Astrocyte (in vitro differentiated cells and primary cell): ENCODE measurements at regions not wholly inside any gene's neighbourhood (a gene's known extent, or its start where the extent isn't known, plus 50 kb on each side); places are given as distances from the start of the nearest gene placed in this dataset.

ENCODE experiments used
- DNase-seq: peaks from one replicate; pipeline ENCODE4 v3.0.0-alpha.2; 2010; ENCODE audit warnings: low read depth
- FAIRE-seq: peaks from 2 replicates; lab custom pipeline; 2011; peaks lifted over from hg19 to GRCh38; lab: Jason Lieb, UNC
- H2AFZ ChIP-seq: 2 replicates; pipeline ENCODE4 v1.6.0; 2012; ENCODE audit warnings: low read depth, low read length, inconsistent platforms
- H3K27ac ChIP-seq: 2 replicates; pipeline ENCODE4 v1.5.1; 2011; ENCODE audit warnings: low read depth, low read length, inconsistent platforms
- H3K27me3 ChIP-seq: 2 replicates; pipeline ENCODE4 v1.6.0; 2011; ENCODE audit warnings: low read length, inconsistent platforms; ENCODE audit not compliant: insufficient read depth
- H3K36me3 ChIP-seq: 2 replicates; pipeline ENCODE4 v1.5.1; 2011; ENCODE audit warnings: low read length, inconsistent platforms; ENCODE audit not compliant: insufficient read depth
- H3K4me1 ChIP-seq: 2 replicates; pipeline ENCODE4 v1.5.1; 2011; ENCODE audit warnings: low read length, inconsistent platforms; ENCODE audit not compliant: insufficient read depth
- H3K4me2 ChIP-seq: 2 replicates; pipeline ENCODE4 v1.6.0; 2012; ENCODE audit warnings: low read length, inconsistent platforms
- H3K4me3 ChIP-seq: 2 replicates; pipeline ENCODE4 v1.5.1; 2011; ENCODE audit warnings: low read depth, mild to moderate bottlenecking, low read length, inconsistent platforms; ENCODE audit not compliant: insufficient read depth
- H3K79me2 ChIP-seq: 2 replicates; pipeline ENCODE4 v1.6.0; 2012; ENCODE audit warnings: mild to moderate bottlenecking, low read length, inconsistent platforms; ENCODE audit not compliant: insufficient read depth
- H3K9ac ChIP-seq: 2 replicates; pipeline ENCODE4 v1.6.0; 2012; ENCODE audit warnings: mild to moderate bottlenecking, low read length, inconsistent platforms
- H3K9me3 ChIP-seq: 2 replicates; pipeline ENCODE4 v1.5.1; 2012; ENCODE audit warnings: low read depth, mild to moderate bottlenecking, low read length, inconsistent platforms; ENCODE audit not compliant: insufficient read depth
- H4K20me1 ChIP-seq: 2 replicates; pipeline ENCODE4 v1.6.0; 2012; ENCODE audit warnings: low read length, inconsistent platforms; ENCODE audit not compliant: insufficient read depth
- H3K27ac Mint-ChIP-seq: one replicate; pipeline ENCODE4 v1.8.0; 2021; ENCODE audit warnings: mild to moderate bottlenecking, mixed read lengths; ENCODE audit not compliant: unreplicated experiment
- H3K27me3 Mint-ChIP-seq: one replicate; pipeline ENCODE4 v1.8.0; 2021; ENCODE audit warnings: low read depth, mixed read lengths; ENCODE audit not compliant: unreplicated experiment
- H3K36me3 Mint-ChIP-seq: one replicate; pipeline ENCODE4 v1.8.0; 2021; ENCODE audit warnings: low read depth, mixed read lengths; ENCODE audit not compliant: unreplicated experiment
- H3K4me1 Mint-ChIP-seq: one replicate; pipeline ENCODE4 v1.8.0; 2021; ENCODE audit warnings: low read depth, mixed read lengths; ENCODE audit not compliant: unreplicated experiment
- H3K4me3 Mint-ChIP-seq: one replicate; pipeline ENCODE4 v1.8.0; 2021; ENCODE audit warnings: mild to moderate bottlenecking, moderate library complexity, mixed read lengths; ENCODE audit not compliant: unreplicated experiment
- H3K9me3 Mint-ChIP-seq: one replicate; pipeline ENCODE4 v1.8.0; 2021; ENCODE audit warnings: mild to moderate bottlenecking, mixed read lengths; ENCODE audit not compliant: unreplicated experiment
- CTCF ChIP-seq: IDR thresholded peaks from 2 replicates; pipeline ENCODE4 v1.5.1; 2011; ENCODE audit warnings: low read depth, mild to moderate bottlenecking, inconsistent platforms, low read length, moderate library complexity; ENCODE audit not compliant: insufficient read depth
- EZH2 ChIP-seq: IDR thresholded peaks from 2 replicates; pipeline ENCODE4 v1.6.1; 2012; ENCODE audit warnings: mild to moderate bottlenecking, low read length, inconsistent platforms; ENCODE audit not compliant: insufficient read depth

- no peak for FAIRE-seq
- H3K4me3 Mint-ChIP-seq: no peak overlapping the region
- no peak overlapping the region for H2AFZ ChIP-seq
- H3K9ac ChIP-seq: no peak overlapping the region
- H3K36me3 Mint-ChIP-seq: no peaks in the 10 kb centered on the region
- no peaks in the 10 kb centered on the region for H3K4me1 Mint-ChIP-seq
- H3K36me3 ChIP-seq: no peaks in the 10 kb centered on the region
- H3K4me2 ChIP-seq: no peak overlapping the region
- no peak overlapping the region for H3K27ac ChIP-seq
- no peak for TF ChIP-seq CTCF
- no peak for TF ChIP-seq EZH2
- no peaks in the 10 kb centered on the region for H3K9me3 ChIP-seq
- no peaks in the 10 kb centered on the region for H4K20me1 ChIP-seq
- DNase-seq: no peak
- no peaks in the 10 kb centered on the region for H3K27me3 ChIP-seq
- no peak overlapping the region for H3K4me3 ChIP-seq
- H3K27me3 Mint-ChIP-seq: no peaks in the 10 kb centered on the region
- H3K27ac Mint-ChIP-seq: no peak overlapping the region
- H3K4me1 ChIP-seq: no peaks in the 10 kb centered on the region
- no peaks in the 10 kb centered on the region for H3K9me3 Mint-ChIP-seq
- no peaks in the 10 kb centered on the region for H3K79me2 ChIP-seq
Observed at GRCh38 chr16:63530208-63530607, 1494.0 kb upstream of the CDH8 start.

- Histone ChIP-seq H3K27me3 (no peaks in the 10 kb centered on the region), H4K20me1 (no peaks in the 10 kb centered on the region), H3K36me3 (no peaks in the 10 kb centered on the region), H2AFZ (no peak overlapping the region), H3K4me3 (no peak overlapping the region), H3K9me3 (no peaks in the 10 kb centered on the region), H3K9ac (no peak overlapping the region), H3K27ac (no peak overlapping the region), H3K79me2 (no peaks in the 10 kb centered on the region), H3K4me1 (no peaks in the 10 kb centered on the region), H3K4me2 (no peak overlapping the region)
- H3K27ac Mint-ChIP-seq: no peak overlapping the region
- H3K27me3 Mint-ChIP-seq: no peaks in the 10 kb centered on the region
- FAIRE-seq (no peak), DNase-seq (no peak)
- peaks cover 5% of the 10 kb centered on the region for H3K9me3 Mint-ChIP-seq
- H3K4me1 Mint-ChIP-seq: no peaks in the 10 kb centered on the region
- H3K36me3 Mint-ChIP-seq: no peaks in the 10 kb centered on the region
- no peak for TF ChIP-seq EZH2
- no peak for TF ChIP-seq CTCF
- H3K4me3 Mint-ChIP-seq: no peak overlapping the region
Observed at GRCh38 chr16:63527404-63527803, 1491.2 kb upstream of the CDH8 start.

DNA sequence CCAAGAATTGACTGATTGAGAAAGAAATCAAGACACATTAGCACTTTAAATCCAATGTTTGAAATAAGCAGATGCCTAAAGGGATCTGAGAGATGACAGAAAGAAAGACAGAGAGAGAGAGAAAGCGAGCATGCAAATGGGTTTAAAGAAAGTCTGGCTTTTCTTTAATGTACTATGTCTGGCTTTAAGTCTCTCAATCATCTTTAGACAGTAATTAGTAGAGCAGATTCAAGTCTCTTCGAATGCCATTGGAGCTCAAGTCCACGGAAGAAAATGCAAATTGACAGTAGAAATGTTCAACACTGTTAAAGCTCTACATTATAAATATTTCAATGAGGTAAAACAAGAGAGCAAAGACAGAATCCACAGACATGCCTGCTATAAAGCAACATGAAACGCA, 1480.2 kb upstream of the CDH8 start:
- H3K36me3 Mint-ChIP-seq: no peaks in the 10 kb centered on the region
- TF ChIP-seq EZH2: no peak
- no peak for TF ChIP-seq CTCF
- no peak overlapping the region for H3K4me2 ChIP-seq
- no peak overlapping the region for H3K27ac ChIP-seq
- H3K4me3 ChIP-seq: no peak overlapping the region
- H3K27me3 ChIP-seq: no peaks in the 10 kb centered on the region
- no peaks in the 10 kb centered on the region for H3K36me3 ChIP-seq
- H4K20me1 ChIP-seq: no peaks in the 10 kb centered on the region
- no peak overlapping the region for H2AFZ ChIP-seq
- H3K27me3 Mint-ChIP-seq: no peaks in the 10 kb centered on the region
- no peak overlapping the region for H3K27ac Mint-ChIP-seq
- H3K4me3 Mint-ChIP-seq: no peak overlapping the region
- no peaks in the 10 kb centered on the region for H3K79me2 ChIP-seq
- FAIRE-seq (no peak), DNase-seq (no peak)
- no peaks in the 10 kb centered on the region for H3K4me1 Mint-ChIP-seq
- no peak overlapping the region for H3K9ac ChIP-seq
- H3K9me3 ChIP-seq: no peaks in the 10 kb centered on the region
- no peaks in the 10 kb centered on the region for H3K4me1 ChIP-seq
- H3K9me3 Mint-ChIP-seq: no peaks in the 10 kb centered on the region
